Sigmoid colon (tissue), 4 donors: ENCODE measurements at regions not wholly inside any gene's neighbourhood (a gene's known extent, or its start where the extent isn't known, plus 50 kb on each side); places are given as distances from the start of the nearest gene placed in this dataset.

Experiments
- CTCF ChIP-seq, 4 experiments: fragments of 450-650 bp in 3 of 4; fragments of 200-600 bp in 1 of 4; IDR thresholded peaks; one replicate each; pipeline ENCODE4 v1.5.1; 2016 to 2019; ENCODE audit warnings: antibody characterized with exemption in 4 of 4, mild to moderate bottlenecking in 3 of 4, moderate library complexity in 2 of 4
- POLR2A ChIP-seq, 2 donors: fragments of 450-650 bp; IDR thresholded peaks; one replicate each; pipeline ENCODE4 v1.6.1; 2016; ENCODE audit warnings: antibody characterized with exemption in 2 of 2, mild to moderate bottlenecking in 2 of 2, moderate library complexity in 2 of 2
- POLR2AphosphoS5 ChIP-seq, 4 donors: sonication (generic); formaldehyde crosslinking; IDR thresholded peaks; one replicate each; pipeline ENCODE4 v1.6.1; 2017; ENCODE audit warnings: antibody characterized with exemption in 4 of 4

GRCh38 chr2:153668923-153669322 is 190.4 kb upstream of the RPRM start:
- no peak for TF ChIP-seq POLR2AphosphoS5 (IDR thresholded peaks at IDR 0.05)
- TF ChIP-seq POLR2A (IDR thresholded peaks at IDR 0.05), result no peak
- no peak for TF ChIP-seq CTCF (IDR thresholded peaks at IDR 0.05)
